ENCODE measurements at regions not wholly inside any gene's neighbourhood (a gene's known extent, or its start where the extent isn't known, plus 50 kb on each side); places are given as distances from the start of the nearest gene placed in this dataset.

DNA sequence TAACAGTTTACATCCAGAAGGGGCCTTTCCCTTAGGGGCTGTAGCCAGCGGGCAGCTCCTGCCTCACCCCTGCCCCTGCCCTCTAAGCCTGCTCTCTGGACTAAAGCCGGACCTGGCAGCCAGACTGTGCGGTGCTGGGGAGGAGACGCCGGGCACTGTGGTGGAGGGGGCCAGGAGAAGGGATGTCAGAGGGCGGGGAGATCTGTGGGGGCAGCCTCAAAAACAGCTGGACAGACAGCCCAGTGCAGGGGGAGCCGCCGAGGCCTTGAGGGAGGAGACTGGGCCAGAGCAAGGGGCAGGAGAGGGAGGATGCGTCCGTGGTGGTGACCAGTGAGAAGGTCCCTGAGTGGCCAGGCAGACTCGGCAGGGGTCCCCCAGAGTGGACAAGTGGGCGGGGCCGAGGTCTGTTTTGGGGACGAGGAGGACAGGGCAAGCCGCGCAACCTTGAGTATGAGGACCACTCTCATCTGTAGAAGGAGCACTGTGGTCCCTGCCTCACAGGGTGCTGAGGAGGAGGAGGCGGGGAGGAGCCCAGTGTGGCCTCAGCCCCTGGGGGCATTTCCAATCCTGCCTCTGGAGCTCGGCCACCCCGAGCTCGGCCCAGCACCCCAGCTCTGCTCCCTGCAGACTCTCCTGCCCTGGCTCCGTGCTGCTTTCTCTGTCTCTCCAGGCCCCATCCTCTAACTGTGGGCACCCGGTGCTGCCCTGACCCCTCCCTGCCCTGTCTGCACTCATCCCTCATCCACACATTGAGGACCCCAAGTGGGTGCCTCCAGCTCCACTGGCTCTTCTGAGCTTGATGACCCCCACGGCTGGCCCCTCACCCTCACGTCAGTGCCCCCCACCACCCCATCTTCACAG lies 59.2 kb upstream of the NKX1-1 start:
- FAIRE-seq (no peak), DNase-seq (ENCODE audit: low spot score) (no peak)

DNA sequence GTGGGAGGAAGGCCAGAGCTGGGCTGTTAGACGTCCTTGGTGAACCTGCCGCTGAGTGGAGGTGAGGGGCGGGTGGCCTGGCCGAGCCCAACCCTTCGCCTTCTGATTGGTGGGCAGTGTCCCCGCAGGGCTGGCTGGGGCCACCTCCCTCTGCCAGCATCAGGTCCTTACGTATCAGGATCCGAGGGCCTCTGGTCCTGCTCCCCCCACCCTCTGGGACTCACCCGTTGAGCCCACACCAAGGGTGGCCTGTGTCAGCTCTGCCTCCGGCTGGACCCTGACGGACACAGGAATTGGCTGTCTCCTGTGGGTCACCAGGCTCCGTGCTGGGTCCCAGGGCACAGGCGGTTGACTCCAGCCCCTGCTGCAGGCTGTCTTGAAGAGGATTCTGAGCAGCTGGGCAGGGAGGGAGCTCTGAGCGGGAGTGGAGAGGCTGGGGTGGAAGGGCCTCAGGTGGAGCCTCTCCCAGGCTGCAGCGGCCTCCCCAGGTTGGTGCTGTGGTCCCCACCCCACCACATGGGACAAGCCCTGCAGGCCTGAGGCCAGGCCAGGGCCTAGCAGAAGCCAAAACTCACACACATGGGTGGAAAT lies 58.4 kb upstream of the NKX1-1 start:
- DNase-seq (ENCODE audit: low spot score) (no peak), FAIRE-seq (no peak)

DNA sequence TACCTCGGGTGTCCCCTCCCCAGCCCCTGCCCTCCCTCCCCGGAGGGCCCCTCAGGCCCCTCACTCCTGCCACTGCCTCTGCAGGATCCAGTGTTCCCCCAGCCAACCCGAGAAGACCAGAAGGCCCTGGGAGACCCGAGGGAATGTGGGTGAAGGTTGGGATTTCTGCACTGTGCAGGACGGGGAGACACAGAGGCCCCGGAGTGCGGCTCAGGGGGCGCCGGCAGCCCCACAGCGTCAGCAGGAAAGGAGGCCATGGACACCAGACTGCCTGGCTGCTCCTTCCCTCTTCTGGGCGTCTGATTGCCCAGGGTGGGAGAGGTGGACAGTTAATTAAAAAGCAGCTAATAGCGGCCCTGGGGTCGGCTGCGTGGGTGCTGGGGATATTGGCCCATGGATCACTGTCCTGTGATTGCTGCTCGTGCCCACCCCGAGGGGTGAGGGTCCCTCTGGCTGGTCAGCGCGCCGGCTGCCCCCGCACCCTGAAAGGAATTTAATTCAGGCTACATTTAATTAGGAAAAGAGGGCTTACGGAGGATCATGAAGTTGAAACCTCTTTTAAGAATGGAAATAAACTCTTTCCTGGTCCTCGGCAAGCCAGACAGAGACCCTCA lies 57.8 kb upstream of the NKX1-1 start:
- DNase-seq (ENCODE audit: low spot score) (no peak), FAIRE-seq (no peak)

DNA sequence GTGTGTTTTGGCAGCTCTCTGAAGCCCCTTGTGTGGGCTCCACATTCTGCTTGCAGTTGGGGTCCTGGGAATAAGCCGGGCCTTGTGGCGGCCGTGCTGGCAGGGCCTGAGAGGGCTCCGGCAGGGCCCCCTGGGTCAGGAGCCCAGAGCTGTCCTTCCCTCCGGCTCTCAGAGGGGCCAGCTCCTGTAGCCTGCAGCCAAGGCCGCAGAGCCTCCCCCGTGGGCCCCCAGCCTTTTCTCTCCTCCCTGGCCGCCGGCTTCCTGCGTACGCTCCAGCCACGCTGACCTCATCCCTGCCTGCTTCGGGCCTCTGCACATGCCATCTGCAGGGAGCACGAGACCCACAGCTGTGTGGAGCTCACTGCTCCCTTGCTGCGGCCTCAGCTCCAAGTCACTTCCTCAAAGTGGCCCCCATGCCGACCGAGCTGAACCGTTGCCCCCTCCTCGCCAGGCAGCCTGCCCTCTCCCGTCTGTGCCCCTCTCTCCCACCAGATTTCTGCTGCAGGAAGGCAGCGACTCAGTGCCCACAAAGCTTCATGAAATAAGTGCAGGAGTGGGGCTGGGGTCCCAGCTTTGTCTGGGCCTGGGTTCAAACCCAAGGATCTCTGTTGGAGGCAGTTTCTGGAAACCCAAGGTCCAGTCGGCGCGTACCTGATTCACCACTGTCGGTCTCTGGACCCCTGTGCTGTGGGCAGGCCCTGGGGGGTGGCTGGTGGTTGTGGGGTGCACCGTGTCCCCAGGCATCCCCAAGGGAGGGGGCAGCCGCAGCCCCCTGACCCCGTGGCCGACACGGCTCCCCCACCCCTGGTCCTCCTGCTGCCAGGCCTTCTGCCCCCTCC lies 57.1 kb upstream of the NKX1-1 start:
- FAIRE-seq (no peak), DNase-seq (ENCODE audit: low spot score) (no peak)

DNA sequence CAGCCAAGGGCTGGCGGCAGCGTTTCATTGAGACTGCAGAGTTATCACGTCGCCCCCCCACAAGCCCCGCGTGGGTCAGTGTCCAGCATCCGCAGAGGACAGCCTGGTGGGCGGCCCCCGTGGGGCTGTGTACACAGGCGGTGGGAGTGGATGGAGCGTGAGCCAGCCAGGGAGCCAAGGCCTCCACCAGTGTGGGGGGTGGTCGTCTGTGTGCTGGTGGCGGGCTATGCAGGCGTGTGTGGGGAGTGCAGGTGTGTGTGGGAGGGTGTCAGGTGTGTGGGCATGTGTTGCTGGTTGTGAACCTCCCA lies 56.5 kb upstream of the NKX1-1 start:
- DNase-seq (ENCODE audit: low spot score) (no peak), FAIRE-seq (no peak)

DNA sequence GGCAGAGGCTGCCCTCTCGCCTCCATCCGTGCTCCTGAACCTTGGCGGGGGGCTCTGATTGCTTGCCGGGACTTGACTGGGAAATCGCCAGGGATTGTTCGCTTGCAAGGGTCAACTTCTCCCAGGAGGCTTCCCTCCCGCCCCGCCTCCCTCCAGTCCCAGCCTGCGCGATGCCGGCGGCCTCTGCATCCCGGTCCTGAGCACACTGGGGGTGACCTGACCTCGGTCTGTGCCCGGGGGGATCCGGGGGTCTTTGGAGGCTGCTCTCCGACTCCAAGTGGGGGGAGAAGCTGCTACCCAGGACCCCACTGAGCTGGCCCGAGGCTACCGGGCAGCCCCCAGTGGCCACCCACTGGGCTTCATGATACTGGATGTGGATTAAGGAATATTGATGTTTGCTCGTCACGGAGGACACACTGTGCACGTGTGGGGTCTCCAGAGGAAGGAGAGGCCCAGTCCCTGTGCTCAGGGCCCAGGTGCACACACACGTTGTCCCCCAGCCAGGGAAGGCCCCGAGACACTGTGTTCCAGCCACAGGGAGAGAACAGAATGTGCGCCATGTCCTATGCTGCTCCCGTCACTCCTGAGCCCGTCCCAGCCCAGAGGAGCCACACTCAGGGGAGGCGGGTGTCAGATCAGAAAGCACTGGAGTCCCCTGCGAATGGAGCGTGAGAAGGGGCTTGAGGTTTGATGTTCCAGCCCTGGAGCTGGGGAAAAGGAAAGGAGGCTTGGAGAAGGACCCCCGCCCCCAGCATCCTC lies 55.9 kb upstream of the NKX1-1 start:
- DNase-seq (ENCODE audit: low spot score) (no peak), FAIRE-seq (no peak)

DNA sequence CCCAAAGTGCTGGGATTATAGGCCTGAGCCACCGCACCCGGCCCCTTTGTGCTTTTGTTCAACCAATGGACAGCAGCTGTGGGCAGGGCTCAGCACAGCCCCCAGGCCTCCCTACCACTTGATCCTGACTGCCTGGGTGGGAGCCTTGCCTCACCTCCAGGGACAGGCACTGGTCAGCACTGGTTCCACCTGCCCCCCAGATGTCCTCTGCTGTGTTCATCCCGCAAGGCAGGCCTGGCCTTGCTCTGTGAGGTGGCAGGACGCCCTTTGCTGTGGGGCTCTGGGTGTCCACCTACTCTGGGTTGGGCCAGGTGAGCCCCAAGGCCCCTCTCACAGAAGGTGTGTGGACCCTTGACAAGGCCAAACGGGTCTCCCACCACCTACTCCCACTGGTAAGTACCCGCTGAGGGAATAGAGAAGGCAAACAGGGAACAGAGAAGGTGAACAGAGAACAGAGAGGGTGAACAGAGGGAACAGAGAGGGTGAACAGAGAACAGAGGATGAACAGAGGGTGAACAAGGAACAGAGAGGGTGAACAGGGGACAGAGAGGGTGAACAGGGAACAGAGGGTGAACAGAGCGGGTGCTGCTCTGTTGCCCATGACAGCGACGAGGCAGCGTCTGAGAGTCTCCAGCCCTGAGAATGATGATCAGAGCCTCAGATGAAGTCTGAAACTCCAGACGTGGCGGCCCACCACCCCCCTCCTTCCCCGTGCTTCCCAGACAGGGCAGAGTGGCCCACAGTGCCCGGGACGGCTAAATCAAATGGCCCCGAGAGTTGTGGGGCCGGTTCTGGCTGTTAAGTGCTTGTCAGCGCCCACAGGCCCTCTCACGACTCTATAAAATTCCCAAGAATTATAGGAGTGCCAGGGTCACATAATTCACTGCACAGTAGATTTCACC lies 55.0 kb upstream of the NKX1-1 start:
- no peak for FAIRE-seq

DNA sequence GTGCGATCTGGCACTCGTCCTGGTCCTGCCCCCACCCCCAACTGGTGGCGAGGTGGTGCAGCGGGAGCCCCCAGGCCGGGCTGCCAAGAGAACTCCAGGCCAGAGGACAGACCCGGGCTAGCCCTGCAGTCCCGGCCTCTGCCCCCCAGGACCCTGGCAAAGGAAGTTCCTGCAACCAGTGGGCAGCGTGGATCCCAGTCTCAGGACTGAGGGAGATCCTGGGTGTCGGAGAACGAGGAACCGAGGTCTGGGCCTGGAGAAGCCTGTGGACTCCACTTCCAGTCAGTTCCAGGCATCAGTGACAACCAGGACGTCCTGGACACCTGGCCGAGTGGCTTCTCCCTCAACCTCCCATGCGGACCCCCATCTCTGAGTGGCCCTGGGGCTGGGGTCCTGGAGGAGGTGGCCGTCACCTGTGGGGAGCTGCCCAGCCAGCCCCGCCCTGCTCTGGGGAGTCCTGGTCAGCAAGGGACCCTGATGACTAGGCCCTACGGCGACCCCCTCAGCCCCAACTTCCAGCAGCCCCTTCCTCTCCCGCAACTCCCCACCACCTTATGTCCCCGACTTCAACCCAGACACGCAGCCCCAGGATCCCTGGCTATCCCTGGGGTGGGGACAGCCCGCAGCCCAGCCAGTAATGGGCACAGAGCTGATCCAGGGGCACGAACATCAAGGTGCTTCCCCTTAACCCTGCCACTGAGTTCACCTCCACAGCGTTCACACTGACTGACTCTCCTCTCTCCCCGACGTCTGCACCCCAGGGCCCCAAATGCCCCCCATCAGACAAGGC lies 53.7 kb upstream of the NKX1-1 start:
- FAIRE-seq = no peak
- no peak for DNase-seq (ENCODE audit: low spot score)

More for the DNA sequence above, 55.0 kb upstream of the NKX1-1 start:
- DNase-seq (ENCODE audit: low spot score) = no peak

DNA sequence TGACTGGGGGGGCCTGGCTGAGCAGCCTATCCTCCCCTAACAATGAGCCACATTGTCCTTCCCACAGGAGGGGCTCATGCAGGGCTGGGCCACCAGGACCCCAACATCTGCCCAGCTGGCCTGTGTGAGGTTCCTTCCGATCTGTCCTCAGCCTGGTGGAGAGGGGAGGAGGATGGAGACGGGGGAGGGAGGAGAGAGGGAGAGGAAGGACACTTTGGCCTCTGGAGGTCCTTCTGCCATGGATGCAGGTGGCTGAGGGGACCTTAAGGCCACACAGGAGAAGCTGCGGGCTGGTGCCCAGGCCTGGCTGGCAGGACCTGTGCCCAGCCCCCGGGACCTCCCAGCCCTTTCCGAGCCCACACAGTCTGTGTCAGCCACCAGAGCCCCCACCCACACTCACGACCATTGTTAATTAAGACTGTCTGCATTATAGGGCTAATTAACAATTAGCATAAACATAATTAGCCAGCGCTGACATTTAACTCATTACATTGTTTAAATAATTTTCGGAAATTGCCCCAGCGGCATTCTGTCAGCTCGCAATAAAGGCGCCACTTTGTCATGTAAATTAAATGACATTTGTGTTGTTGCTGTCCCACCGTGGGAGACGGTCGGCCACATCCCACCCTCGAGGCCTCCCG lies 53.0 kb upstream of the NKX1-1 start:
- FAIRE-seq = no peak
- DNase-seq (ENCODE audit: low spot score) = no peak

DNA sequence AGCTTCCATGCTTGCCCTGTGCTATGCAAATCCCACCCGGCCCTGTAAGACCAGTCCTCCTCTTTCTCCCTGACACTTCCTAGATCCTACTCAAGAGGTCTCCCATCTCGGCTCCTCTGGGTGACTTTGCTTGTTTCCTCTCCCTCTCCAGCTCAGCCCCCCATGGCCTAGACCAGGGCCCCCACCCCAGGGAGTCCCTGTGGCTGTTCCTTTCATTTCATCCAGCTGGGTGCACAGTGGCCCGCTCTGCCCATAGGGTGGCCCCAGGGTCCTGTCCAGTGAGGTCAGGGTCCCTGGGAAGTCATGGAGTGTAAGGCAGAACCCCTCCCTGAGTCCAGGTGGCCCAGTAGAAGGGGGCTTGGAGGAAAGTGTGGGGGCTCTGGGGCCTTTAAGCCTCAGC lies 52.3 kb upstream of the NKX1-1 start:
- no peak for DNase-seq (ENCODE audit: low spot score)
- no peak for FAIRE-seq
